Endothelial cell of umbilical vein (primary cell): ENCODE measurements at regions not wholly inside any gene's neighbourhood (a gene's known extent, or its start where the extent isn't known, plus 50 kb on each side); places are given as distances from the start of the nearest gene placed in this dataset.

Experiments
- BruUV-seq: library from RNA; stranded (reverse); fragments of 400-500 nt; replicated peaks from 2 replicates; lab custom pipeline; 2021; lab: Mats Ljungman, UMichigan
- CTCF ChIA-PET: fragments of 300-600, 350-600 bp; sonication (Branson Sonifier 250); formaldehyde crosslinking; loops from one replicate; lab custom pipeline; 2021; ENCODE audit warnings: antibody characterized with exemption, inconsistent platforms; lab: Charles Lee
- POLR2A ChIA-PET: fragments of 300-600, 350-600 bp; sonication (Branson Sonifier 250); formaldehyde crosslinking; loops from one replicate; lab custom pipeline; 2021; ENCODE audit warnings: antibody characterized with exemption, inconsistent platforms; lab: Charles Lee
- DNase-seq: peaks from one replicate; pipeline ENCODE4 v3.0.0-alpha.2; 2011; ENCODE audit warnings: low read depth, low spot score
- FAIRE-seq: peaks from 2 replicates; lab custom pipeline; 2011; peaks lifted over from hg19 to GRCh38; lab: Jason Lieb, UNC
- H2AFZ ChIP-seq: 2 replicates; pipeline ENCODE4 v1.6.0; 2012; ENCODE audit warnings: low read depth, low read length, control low read depth, inconsistent platforms
- H3K27ac ChIP-seq: 2 replicates; pipeline ENCODE4 v1.5.1; 2011; ENCODE audit warnings: low read depth, mild to moderate bottlenecking, control low read depth, low read length, moderate library complexity; ENCODE audit not compliant: insufficient read depth
- H3K27me3 ChIP-seq, 2 experiments: 2 replicates each; pipeline versions ENCODE4 v1.6.0 to v1.6.1; 2011; ENCODE audit warnings: low read length in 2 of 2, mixed read lengths in 1 of 2; ENCODE audit not compliant: control insufficient read depth in 2 of 2, insufficient read depth in 2 of 2
- H3K36me3 ChIP-seq, 2 experiments: 2 replicates in 1 of 2; 3 replicates in 1 of 2; pipeline ENCODE4 v1.5.1; 2011; ENCODE audit warnings: low read length in 2 of 2, mild to moderate bottlenecking in 1 of 2, moderate library complexity in 1 of 2; ENCODE audit not compliant: control insufficient read depth in 2 of 2, insufficient read depth in 2 of 2; ENCODE audit errors: extremely low read depth in 1 of 2
- H3K4me1 ChIP-seq: 3 replicates; pipeline ENCODE4 v1.5.1; 2011; ENCODE audit warnings: mild to moderate bottlenecking, low read length; ENCODE audit not compliant: control insufficient read depth, insufficient read depth; ENCODE audit errors: extremely low read depth
- H3K4me2 ChIP-seq: 2 replicates; pipeline ENCODE4 v1.6.1; 2011; ENCODE audit warnings: low read length, control low read depth, mixed read lengths; ENCODE audit not compliant: insufficient read depth
- H3K4me3 ChIP-seq, 3 experiments: fragments of 200-600 bp in 1 of 3; sonication (generic), shearing (Covaris generic) in 1 of 3; replicated peaks in 1 of 3; 2 replicates each; pipeline ENCODE4 v1.5.1; 2011 to 2016; ENCODE audit warnings: control low read depth in 3 of 3, low read length in 3 of 3, mild to moderate bottlenecking in 2 of 3, inconsistent platforms in 1 of 3, low read depth in 1 of 3, moderate library complexity in 1 of 3; ENCODE audit not compliant: insufficient read depth in 1 of 3
- H3K79me2 ChIP-seq: 2 replicates; pipeline ENCODE4 v1.6.0; 2012; ENCODE audit warnings: low read length, inconsistent platforms; ENCODE audit not compliant: control insufficient read depth, insufficient read depth
- H3K9ac ChIP-seq: replicated peaks from 2 replicates; pipeline ENCODE3; 2011; ENCODE audit warnings: low read length, control low read depth; ENCODE audit not compliant: insufficient read depth; ENCODE audit errors: extremely low read depth
- H3K9me1 ChIP-seq: replicated peaks from 3 replicates; pipeline ENCODE4 v1.6.0; 2011; ENCODE audit warnings: mild to moderate bottlenecking, low read length; ENCODE audit not compliant: control insufficient read depth, insufficient read depth; ENCODE audit errors: extremely low read depth
- H3K9me3 ChIP-seq: replicated peaks from 2 replicates; pipeline ENCODE4 v1.5.1; 2012; ENCODE audit warnings: low read length, inconsistent platforms; ENCODE audit not compliant: control insufficient read depth, insufficient read depth
- H4K20me1 ChIP-seq: replicated peaks from 2 replicates; pipeline ENCODE3; 2011; ENCODE audit warnings: mild to moderate bottlenecking, low read length; ENCODE audit not compliant: control insufficient read depth, insufficient read depth; ENCODE audit errors: extremely low read depth
- EZH2 ChIP-seq: IDR thresholded peaks from 2 replicates; pipeline ENCODE4 v1.6.1; 2012; ENCODE audit warnings: borderline replicate concordance, low read depth, mild to moderate bottlenecking, moderate library complexity, low read length, inconsistent platforms; ENCODE audit not compliant: severe bottlenecking
- FOS ChIP-seq: IDR thresholded peaks from 2 replicates; pipeline ENCODE4 v1.6.1; 2011; ENCODE audit warnings: mild to moderate bottlenecking, low read length, moderate library complexity, borderline replicate concordance; ENCODE audit not compliant: insufficient read depth
- GATA2 ChIP-seq: IDR thresholded peaks from 2 replicates; pipeline ENCODE4 v1.7.0; 2011; ENCODE audit warnings: low read depth, mild to moderate bottlenecking, moderate library complexity, mixed read lengths, low read length; ENCODE audit not compliant: insufficient read length, insufficient read depth
- JUN ChIP-seq: IDR thresholded peaks from 2 replicates; pipeline ENCODE4 v1.6.1; 2011; ENCODE audit warnings: borderline replicate concordance, low read depth; ENCODE audit not compliant: insufficient read length, insufficient read depth
- MYC ChIP-seq: IDR thresholded peaks from one replicate; pipeline ENCODE4 v1.6.1; 2011; ENCODE audit warnings: mild to moderate bottlenecking, low read depth, low read length
- POLR2A ChIP-seq: IDR thresholded peaks from 2 replicates; pipeline ENCODE4 v1.6.1; 2012; ENCODE audit warnings: low read depth, mild to moderate bottlenecking, control low read depth, low read length
- POLR2AphosphoS5 ChIP-seq: IDR thresholded peaks from 2 replicates; pipeline ENCODE4 v1.6.1; 2012; ENCODE audit warnings: low read depth, mild to moderate bottlenecking, control low read depth, low read length, moderate library complexity; ENCODE audit not compliant: insufficient read depth
- dilution Hi-C: fragments of 300-500 bp; cut with MboI; formaldehyde crosslinking; loops from one replicate; pipeline ENCODE4 v1.15.0; 2019; ENCODE audit warnings: low sequenced_read_pairs; ENCODE audit not compliant: extremely low pct_ligation_motif_present
- intact Hi-C: fragments of 100-400 bp; cut with micrococcal nuclease; formaldehyde crosslinking; loops from one replicate; pipeline ENCODE4 v1.10.0; 2022
- TF ChIP-seq, protein P1 (sequence below), 2 donors: IDR thresholded peaks; 1 replicate in 1 of 2; 2 replicates in 1 of 2; pipeline ENCODE4 v1.5.1; 2011; ENCODE audit warnings: low read length in 2 of 2, mild to moderate bottlenecking in 2 of 2, moderate library complexity in 2 of 2, control low read depth in 1 of 2, inconsistent platforms in 1 of 2, low read depth in 1 of 2; ENCODE audit not compliant: insufficient read depth in 1 of 2; ENCODE audit errors: extremely low read depth in 1 of 2
- TF ChIP-seq, protein P2 (sequence below): IDR thresholded peaks from 2 replicates; pipeline ENCODE4 v1.6.1; 2011; ENCODE audit not compliant: insufficient read depth, insufficient read length

DNA sequence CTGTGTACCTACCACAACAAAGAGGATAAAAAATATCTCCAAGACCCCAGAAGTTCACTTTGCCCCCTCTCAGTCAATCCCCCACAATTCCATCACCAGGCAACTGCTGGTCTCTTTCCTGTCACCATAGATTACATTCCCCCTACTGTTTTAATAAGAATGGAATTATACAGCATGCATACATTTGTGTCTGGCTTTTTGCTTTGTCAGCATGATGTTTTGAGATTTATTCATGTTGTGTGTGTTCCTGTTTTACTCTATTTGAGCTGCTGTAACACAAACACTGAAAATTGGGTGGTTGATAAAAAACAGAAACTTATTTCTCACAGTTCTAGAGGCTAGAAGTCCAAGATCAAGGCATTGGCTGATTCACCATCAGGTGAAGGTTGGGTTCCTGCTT is 214.5 kb upstream of the IGFBP3 start:
- intact Hi-C loops: no loop called here
- TF ChIP-seq FOS (no peak), POLR2A (no peak), GATA2 (no peak), POLR2AphosphoS5 (no peak), MYC (no peak), JUN (no peak), EZH2 (no peak)
- TF ChIP-seq, protein P1, sequence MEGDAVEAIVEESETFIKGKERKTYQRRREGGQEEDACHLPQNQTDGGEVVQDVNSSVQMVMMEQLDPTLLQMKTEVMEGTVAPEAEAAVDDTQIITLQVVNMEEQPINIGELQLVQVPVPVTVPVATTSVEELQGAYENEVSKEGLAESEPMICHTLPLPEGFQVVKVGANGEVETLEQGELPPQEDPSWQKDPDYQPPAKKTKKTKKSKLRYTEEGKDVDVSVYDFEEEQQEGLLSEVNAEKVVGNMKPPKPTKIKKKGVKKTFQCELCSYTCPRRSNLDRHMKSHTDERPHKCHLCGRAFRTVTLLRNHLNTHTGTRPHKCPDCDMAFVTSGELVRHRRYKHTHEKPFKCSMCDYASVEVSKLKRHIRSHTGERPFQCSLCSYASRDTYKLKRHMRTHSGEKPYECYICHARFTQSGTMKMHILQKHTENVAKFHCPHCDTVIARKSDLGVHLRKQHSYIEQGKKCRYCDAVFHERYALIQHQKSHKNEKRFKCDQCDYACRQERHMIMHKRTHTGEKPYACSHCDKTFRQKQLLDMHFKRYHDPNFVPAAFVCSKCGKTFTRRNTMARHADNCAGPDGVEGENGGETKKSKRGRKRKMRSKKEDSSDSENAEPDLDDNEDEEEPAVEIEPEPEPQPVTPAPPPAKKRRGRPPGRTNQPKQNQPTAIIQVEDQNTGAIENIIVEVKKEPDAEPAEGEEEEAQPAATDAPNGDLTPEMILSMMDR (IDR thresholded peaks at IDR 0.05; ENCODE audit: extremely low read depth in 1 of 2, insufficient read depth in 1 of 2, low read depth in 1 of 2, low read length in 2 of 2): no peak
- TF ChIP-seq, protein P2, sequence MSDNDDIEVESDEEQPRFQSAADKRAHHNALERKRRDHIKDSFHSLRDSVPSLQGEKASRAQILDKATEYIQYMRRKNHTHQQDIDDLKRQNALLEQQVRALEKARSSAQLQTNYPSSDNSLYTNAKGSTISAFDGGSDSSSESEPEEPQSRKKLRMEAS: no peak
- H3K9ac ChIP-seq: no peak overlapping the region

More for the DNA sequence above, 214.5 kb upstream of the IGFBP3 start:
- dilution Hi-C loops: no loop called here
- Histone ChIP-seq H3K4me2 (no peak overlapping the region), H3K27me3 (no peaks in the 10 kb centered on the region), H3K36me3 (no peaks in the 10 kb centered on the region), H2AFZ (no peak overlapping the region), H3K4me3 (no peak overlapping the region), H3K79me2 (no peaks in the 10 kb centered on the region), H3K27ac (no peak overlapping the region), H4K20me1 (no peaks in the 10 kb centered on the region), H3K4me1 (no peaks in the 10 kb centered on the region), H3K9me1 (no peaks in the 10 kb centered on the region), H3K9me3 (no peaks in the 10 kb centered on the region)
- CTCF ChIA-PET: no interaction called here
- POLR2A ChIA-PET: no interaction called here
- DNase-seq (no peak), FAIRE-seq (no peak)
- BruUV-seq: no TSS peak
